ENCODE measurements at regions not wholly inside any gene's neighbourhood (a gene's known extent, or its start where the extent isn't known, plus 50 kb on each side); places are given as distances from the start of the nearest gene placed in this dataset.

DNA sequence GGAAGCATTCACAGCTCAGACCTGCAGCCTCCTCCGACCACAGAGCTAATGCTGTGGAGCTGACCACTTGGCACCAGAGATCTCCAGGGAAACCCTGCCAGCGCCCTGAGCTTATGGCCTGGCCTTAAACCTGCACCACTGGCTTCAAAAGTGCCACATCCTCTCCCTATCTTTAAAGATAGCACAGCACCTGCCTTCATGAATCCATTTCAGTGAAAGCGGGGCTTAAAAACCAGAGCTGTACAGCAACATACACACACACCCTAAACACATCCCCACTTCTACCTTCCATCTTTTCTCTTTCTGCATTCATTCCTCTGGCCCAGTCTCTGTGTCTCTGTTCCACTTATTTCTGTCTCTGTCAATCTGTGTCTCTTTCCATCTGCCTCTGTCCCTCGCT is 59.8 kb upstream of the CCDC167 start:
- Histone ChIP-seq H3K27ac (no peak overlapping the region), H3K9me3 (no peaks in the 10 kb centered on the region), H3K36me3 (no peaks in the 10 kb centered on the region), H3K4me1 (no peaks in the 10 kb centered on the region), H3K27me3 (peaks cover 0 to 81% (median 0%) of the 10 kb centered on the region in 4 donors), H3K4me3 (no peak overlapping the region)
- TF ChIP-seq POLR2A (IDR thresholded peaks at IDR 0.05), result no peak
- TF ChIP-seq, protein P1, sequence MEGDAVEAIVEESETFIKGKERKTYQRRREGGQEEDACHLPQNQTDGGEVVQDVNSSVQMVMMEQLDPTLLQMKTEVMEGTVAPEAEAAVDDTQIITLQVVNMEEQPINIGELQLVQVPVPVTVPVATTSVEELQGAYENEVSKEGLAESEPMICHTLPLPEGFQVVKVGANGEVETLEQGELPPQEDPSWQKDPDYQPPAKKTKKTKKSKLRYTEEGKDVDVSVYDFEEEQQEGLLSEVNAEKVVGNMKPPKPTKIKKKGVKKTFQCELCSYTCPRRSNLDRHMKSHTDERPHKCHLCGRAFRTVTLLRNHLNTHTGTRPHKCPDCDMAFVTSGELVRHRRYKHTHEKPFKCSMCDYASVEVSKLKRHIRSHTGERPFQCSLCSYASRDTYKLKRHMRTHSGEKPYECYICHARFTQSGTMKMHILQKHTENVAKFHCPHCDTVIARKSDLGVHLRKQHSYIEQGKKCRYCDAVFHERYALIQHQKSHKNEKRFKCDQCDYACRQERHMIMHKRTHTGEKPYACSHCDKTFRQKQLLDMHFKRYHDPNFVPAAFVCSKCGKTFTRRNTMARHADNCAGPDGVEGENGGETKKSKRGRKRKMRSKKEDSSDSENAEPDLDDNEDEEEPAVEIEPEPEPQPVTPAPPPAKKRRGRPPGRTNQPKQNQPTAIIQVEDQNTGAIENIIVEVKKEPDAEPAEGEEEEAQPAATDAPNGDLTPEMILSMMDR (IDR thresholded peaks at IDR 0.05), result no peak
- intact Hi-C loops (cut with DNase I), result no loop called here
- no peak for DNase-seq
- WGBS, 2 donors, result 50 to 60% methylated on average over 3 of the region's 4 CpGs

DNA sequence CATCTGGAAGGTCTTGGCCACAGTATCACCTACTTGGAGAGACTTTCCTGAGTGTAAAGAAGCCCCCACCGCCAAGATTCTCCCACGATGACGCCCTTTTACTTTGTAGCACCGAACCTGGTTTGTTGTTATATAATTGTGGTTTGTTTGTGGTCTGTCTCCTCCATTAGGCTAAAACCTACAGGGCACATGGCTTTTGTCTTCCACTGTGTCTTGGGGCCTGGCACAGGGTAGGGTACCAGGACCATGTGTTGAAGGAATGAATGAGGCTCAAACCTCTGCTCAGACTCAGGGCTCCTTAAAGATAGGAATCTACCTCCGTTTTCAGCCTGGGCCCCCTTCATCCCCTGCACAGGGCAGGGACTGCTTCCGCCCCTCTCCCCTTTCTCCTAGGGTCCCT is 59.4 kb upstream of the CCDC167 start:
- 69 to 85% methylated on average over 6 of the region's 6 CpGs for WGBS, 2 donors
- intact Hi-C loops (cut with DNase I), result no loop called here

DNA sequence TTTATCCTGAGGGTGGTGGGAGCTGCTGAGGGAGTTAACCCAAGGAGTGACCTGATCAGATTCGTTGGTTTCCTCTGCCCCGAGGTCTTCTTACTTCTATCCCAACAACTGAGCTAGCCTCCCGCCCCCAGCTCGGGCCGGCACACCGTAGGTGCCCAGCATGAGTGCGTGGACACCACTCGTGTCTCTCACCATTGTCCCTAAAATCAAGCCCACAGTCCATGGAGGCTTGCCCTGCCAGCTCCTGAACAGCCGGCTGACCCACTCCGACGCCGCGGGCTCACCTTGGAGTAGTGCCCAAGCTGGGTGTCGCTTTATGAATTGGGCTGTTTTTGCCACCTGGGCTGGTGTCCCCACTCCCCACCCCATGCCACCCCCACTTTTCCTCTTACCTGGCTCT is 59.0 kb upstream of the CCDC167 start:
- intact Hi-C loops (cut with DNase I), result no loop called here
- Histone ChIP-seq H3K36me3 (no peaks in the 10 kb centered on the region), H3K4me3 (no peak overlapping the region), H3K4me1 (peaks cover 0 to 6% (median under 1%) of the 10 kb centered on the region in 3 donors), H3K27ac (no peak overlapping the region), H3K9me3 (no peaks in the 10 kb centered on the region), H3K27me3 (peaks cover 0 to 74% (median 0%) of the 10 kb centered on the region in 4 donors)
- no peak for DNase-seq
- whole genome bisulfite sequencing, 2 donors, result 79 to 86% methylated on average over 14 of the region's 14 CpGs
- TF ChIP-seq POLR2A (IDR thresholded peaks at IDR 0.05), result no peak
- TF ChIP-seq, protein P1 (IDR thresholded peaks at IDR 0.05), result no peak

More for the DNA sequence above, 59.4 kb upstream of the CCDC167 start:
- H3K4me1 ChIP-seq, result peaks cover 0 to 2% (median 0%) of the 10 kb centered on the region in 3 donors
- peaks cover 0 to 78% (median 0%) of the 10 kb centered on the region in 4 donors for H3K27me3 ChIP-seq
- DNase-seq, result no peak
- H3K27ac ChIP-seq, result no peak overlapping the region
- TF ChIP-seq, protein P1 (IDR thresholded peaks at IDR 0.05), result no peak
- TF ChIP-seq POLR2A (IDR thresholded peaks at IDR 0.05), result no peak
- no peaks in the 10 kb centered on the region for H3K36me3 ChIP-seq
- no peak overlapping the region for H3K4me3 ChIP-seq
- no peaks in the 10 kb centered on the region for H3K9me3 ChIP-seq

DNA sequence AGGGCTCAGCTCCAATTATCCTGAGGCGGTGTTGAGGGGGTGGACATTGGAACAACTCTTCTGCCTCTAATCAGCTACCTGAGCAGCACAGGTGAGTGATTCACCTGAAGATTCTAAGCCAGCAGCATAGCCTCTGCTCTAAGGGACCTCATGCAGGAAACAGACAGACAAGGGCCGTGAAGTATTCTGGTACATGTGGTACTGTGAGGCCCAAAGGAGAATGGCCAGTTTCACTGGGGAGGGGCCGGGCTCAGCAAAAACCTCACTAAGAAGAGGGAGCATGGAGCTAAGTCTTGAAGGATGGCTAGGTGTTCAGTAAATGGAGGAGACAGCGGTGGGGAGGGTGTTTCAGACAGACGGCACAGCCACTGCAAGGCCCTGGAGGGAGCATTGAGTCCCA is 58.5 kb upstream of the CCDC167 start:
- Histone ChIP-seq H3K27ac (no peak overlapping the region), H3K9me3 (no peaks in the 10 kb centered on the region), H3K27me3 (peaks cover 0 to 69% (median 0%) of the 10 kb centered on the region in 4 donors), H3K4me1 (peaks cover 0 to 10% (median 4%) of the 10 kb centered on the region in 3 donors), H3K36me3 (no peaks in the 10 kb centered on the region), H3K4me3 (no peak overlapping the region)
- intact Hi-C loops (cut with DNase I), result no loop called here
- no peak for DNase-seq
- 51 to 78% methylated on average over 4 to 5 of the region's 5 CpGs for WGBS, 2 donors
- no peak for TF ChIP-seq POLR2A (IDR thresholded peaks at IDR 0.05)
- TF ChIP-seq, protein P1 (IDR thresholded peaks at IDR 0.05), result no peak

DNA sequence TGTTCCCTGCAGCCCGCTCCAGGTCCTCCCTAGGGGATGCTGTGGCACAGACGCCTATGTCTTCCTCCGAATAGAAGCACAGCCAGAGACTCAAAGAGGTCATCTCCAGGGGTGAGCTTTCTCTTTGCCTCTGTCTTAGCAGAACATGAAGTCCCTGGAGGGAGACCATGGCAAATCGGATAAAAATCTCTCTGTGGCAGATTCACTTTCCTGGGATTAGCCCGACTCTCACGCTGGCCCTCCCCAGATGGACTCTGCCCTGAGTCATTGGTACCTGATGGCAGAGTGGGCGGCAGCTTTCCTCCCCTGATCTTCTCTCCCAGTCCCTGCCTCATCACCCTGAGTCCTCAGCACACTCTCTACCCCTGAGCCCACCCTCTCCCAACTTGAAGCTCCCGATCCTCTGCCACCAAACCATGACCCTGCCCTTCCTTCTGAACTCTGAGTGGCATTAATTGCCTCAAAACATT is 58.0 kb upstream of the CCDC167 start:
- TF ChIP-seq, protein P1 (IDR thresholded peaks at IDR 0.05), result no peak
- TF ChIP-seq POLR2A (IDR thresholded peaks at IDR 0.05), result no peak
- Histone ChIP-seq H3K9me3 (no peaks in the 10 kb centered on the region), H3K27me3 (peaks cover 0 to 68% (median 0%) of the 10 kb centered on the region in 4 donors), H3K36me3 (no peaks in the 10 kb centered on the region), H3K27ac (no peak overlapping the region), H3K4me3 (no peak overlapping the region), H3K4me1 (peaks cover 0 to 10% (median 4%) of the 10 kb centered on the region in 3 donors)
- intact Hi-C loops (cut with DNase I), result no loop called here
- DNase-seq, result no peak
- WGBS, 2 donors, result 63 to 69% methylated on average over 2 to 7 of the region's 8 CpGs
